Stimulated activated CD8-positive, alpha-beta memory T cell treated with anti-CD3 and anti-CD28 coated beads, Interleukin-12 subunit alpha, Interleukin-12 subunit beta, amount 100 ng/mL, for 24 hours (primary cell): ENCODE measurements at regions not wholly inside any gene's neighbourhood (a gene's known extent, or its start where the extent isn't known, plus 50 kb on each side); places are given as distances from the start of the nearest gene placed in this dataset.

Experiments
- DNase-seq: peaks from one replicate; pipeline ENCODE4 v3.0.0-alpha.2; 2020; ENCODE audit errors: extremely low read depth

DNA sequence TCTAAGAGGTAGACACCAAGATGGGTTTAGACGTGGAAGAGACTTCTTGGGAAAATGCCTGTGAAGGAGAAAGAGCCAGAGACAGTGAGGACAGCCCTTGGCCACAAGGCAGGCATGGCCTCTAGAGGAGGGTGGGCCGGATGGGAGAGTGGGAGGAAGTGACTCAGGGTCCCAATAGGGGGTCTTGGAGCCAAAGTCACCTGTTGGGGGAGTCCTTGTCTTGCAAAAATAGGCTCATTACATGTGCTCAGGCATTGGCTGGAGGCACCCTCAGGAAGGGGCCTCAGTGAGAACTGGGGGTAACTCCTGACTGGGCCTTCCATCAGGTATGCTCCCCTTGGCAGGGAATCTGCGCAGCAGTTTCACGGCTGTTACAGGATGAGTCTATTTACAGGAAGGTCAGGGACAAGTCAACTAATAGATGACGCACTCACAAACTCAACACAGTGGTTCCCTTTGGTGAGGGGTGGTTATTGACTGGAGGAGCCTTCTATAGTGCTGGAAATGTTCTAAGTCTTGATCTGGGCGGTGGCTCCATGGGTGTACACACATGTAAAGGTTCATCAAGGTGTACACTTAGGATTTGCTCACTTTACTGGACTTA is 259.6 kb downstream of the XXYLT1 start:
- DNase-seq = no peak

DNA sequence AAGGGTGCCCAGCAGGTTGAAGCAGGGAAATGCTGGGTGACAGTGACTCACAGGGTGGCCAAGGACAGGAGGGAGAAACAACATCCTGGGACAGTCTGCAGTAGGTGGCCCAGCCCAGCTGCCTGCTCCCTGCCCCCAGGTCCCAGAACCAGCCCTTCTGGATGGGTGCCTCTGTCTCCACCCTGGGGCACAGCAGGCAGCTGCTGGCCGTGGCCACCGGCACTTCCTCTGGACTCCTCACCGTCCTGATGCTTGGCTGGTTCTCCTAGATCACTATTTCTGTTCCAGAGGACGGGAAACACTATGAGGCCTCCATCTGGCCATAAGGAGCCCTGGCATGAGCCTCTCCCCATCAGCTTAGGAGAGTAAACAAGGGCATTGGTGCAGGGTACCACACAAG is 258.9 kb downstream of the XXYLT1 start:
- DNase-seq = no peak

DNA sequence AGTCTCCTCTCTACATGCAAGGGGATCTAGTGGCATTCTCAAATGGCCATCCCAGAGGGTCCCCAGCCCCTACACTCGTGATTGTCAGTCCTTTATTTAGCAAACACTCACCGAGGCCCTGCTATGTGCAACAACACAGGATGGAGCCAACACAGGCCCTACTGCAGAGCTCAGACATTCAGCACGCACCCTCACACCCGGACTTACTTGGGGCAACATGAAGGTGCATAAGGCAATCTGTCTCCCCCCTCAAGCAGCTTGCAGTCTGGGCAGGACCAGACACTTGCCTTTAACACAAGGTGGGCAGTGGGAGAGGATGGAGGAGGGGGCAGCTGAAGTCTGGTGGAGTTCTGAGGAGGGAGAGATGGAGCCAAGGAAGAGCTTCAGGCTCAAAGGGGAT is 258.4 kb downstream of the XXYLT1 start:
- no peak for DNase-seq

DNA sequence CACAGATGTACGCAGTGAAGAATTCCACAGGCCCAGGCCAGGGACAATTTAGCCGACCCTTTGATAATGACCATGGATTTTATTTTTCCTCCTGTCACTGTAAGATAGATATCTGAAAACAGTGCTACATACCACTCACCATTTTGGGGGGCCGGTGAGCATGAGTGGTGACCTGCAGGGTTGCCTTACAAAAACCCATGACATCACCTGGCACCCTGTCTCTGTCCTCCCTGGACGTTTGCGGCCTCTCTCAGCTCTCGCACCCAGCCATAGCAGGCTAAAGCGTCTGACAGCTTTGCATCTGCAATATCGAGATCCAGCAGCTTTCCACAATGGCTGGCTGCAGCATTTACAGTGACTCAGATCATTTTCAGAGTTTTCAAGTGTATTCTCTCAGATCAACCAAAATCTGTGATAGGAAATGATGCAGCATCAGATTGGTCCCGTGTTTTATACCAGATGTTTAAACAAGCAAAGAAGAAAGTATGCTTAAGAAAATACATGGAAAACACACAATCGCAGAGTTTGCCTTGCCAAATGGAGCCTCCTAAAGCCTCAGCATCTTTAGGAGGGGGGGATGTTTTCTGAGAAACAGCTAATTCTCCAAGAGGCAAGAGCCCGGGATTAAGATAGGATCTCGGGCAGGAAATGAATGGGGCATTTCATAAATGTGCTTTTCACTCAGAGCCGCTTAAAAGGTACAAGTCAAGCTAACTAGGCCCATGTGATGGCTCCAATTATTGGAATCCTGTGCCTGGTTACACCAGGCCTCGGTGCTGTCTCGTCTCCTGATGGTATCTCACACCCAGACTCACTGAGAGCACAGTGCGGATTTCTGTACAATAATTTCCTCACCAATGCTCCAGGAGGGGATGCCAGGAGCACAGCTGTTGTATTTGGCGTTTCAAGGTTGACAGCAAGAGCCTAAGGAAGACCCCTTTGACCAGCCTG is 257.3 kb downstream of the XXYLT1 start:
- DNase-seq = no peak

DNA sequence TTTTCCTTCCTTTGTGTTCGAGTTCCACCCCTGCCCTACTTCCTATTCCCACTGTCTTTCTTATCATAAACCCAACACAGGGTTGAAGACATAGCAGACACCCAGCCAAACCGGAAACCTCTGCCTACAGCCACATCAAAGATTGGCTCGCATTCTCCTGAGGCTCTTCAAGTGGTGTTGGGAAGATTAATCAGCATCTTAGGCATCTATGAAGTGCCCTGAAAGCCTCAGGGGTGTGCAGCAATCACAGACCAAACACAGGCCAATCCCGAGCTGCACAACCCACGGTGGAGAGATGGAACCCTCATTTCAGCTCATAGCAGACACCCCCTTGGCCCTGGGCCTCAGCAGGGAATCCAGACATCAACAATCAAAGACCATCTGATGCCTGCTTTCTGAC is 255.9 kb downstream of the XXYLT1 start:
- DNase-seq = no peak

DNA sequence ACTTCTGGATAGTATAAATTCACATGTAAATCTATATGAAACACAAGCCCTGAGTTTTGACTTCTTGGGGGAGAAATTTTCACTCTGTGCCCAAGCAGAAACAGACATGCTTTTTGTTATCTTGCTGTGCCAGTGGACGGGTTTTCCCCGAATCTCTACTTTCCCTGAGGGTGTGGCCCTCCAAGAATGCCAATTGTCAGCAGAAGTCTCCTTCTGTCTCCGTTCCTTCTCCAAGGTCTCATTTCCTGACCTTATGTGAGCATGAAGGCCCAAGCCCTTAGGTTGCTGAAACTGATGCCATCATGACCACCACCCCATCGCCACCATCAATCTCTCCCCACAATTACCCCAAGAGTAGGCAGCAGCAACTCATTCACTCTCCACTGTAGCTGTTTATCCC is 253.8 kb downstream of the XXYLT1 start:
- DNase-seq = no peak
